GM21825 (cell line): ENCODE measurements at regions not wholly inside any gene's neighbourhood (a gene's known extent, or its start where the extent isn't known, plus 50 kb on each side); places are given as distances from the start of the nearest gene placed in this dataset.

Experiments used
- ATAC-seq: cut with Tn5 transposase; IDR thresholded peaks from one replicate; pipeline ENCODE4 v1.9.1; 2021; ENCODE audit warnings: mild to moderate bottlenecking, moderate library complexity; ENCODE audit not compliant: unreplicated experiment

DNA sequence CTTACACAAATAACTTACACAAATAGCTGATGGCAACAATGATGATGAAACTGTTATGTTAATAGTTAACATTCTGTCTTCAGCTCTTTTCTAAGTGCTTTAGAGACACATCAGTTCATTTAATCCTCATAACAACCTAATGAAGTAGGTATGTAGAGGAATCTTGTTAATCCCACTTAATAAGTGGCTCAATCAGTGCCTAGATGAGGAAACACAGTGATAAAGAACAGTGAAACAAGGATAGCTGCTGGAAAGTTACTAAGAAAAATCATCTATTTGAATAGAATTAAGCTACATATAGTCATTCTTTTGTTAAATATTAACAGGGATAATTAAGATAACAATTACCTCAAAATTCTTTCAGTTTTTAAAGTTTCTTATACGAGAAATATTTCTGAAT, 487.6 kb downstream of the ARL4A start:
- no peak for ATAC-seq

DNA sequence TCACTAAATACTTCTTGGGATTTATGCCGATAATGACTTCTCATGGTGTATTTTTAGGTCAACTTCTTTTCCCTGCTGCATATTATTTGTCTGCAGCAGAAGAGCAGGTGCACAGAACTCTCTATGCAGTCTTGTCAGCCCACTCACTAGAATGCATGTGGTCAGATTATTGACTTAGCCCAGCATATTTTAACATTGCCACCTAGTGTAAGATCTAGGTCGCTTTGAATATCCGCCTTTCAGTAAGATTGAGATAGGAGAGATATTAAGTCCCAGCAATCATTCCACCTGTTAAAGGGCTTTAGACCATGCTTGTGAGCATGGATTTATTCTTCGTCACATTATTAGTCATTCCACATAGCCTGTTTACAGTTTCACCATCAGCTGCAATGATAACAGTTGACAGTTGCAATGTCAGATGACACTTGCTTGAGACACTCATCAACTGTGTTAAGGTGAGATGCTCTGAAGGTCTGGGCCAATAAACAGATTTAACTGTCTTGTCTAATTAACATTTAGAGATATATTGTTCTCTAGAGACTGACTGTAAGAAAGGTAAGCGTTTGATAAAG, 491.7 kb downstream of the ARL4A start:
- ATAC-seq = no peak

DNA sequence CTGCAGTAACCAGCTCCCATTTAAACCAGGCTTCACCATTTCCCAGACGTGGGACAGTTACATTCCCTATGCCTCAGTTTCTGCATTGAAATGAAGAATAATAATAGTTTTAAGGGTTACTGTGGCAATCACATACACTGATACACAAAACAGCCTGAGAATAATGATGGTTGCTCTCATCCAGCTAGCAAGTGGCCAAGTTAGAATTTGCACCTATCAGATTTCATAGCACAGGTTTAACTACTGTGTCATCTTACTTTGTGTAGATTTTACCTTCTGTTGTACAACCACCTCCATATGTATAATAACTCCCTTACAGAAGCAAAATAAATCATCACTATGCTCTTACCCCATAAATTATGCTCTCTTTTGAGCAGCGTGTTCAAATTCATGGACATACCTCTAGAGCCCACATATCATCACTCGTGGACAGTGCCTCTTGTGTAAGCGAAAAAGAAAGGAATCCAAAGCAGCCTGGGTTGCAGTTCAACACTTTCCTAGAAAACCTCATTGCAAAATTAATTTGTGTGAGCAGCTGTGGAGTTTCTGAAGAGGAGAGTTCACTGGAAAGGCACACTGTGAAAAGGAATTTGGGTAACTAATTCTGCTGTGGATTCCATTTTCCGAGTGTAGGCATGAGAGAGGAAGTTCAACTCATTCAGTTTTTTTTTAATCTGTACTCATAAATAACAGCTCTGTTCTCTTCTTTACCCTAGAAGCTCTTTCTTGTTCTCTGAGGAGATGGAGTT, 492.5 kb downstream of the ARL4A start:
- ATAC-seq = no peak

DNA sequence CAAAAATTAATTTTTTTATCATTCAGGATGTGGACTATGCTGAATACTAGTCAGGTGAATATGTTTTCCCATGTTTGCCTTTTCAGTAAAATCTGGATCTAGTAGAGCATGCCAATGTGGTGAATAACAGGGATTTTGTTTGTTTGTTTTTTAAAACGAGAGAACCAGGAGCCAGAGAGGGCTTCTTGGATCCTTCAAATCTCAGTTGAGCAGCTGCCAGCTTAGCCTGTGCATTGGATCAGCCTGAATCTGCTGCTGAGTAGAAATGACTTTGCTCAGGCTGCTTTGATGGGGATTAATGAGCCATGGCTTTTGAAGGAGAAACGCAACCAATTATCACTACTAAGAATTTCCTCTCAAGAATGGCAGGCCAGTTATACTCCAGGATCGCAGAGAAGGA, 493.8 kb downstream of the ARL4A start:
- no peak for ATAC-seq

DNA sequence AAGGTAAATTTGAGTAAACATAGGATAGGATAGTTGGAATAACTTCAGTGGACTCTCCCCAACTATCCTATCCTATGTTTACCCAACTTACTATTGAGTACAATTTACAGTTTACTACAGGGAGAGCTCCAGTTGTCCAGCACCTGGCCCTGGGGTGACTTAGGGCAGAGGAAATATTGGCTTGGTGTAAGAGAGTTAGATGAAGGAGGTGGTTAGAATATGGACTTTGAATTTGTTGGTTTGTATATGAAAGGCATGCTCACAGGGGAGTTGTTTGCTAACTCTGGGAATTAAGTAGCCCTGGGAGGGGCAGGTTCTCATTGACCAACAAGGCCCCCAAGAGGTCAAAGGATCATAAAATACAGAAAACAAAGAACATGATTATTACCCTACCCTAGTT, 497.7 kb downstream of the ARL4A start:
- no peak for ATAC-seq

DNA sequence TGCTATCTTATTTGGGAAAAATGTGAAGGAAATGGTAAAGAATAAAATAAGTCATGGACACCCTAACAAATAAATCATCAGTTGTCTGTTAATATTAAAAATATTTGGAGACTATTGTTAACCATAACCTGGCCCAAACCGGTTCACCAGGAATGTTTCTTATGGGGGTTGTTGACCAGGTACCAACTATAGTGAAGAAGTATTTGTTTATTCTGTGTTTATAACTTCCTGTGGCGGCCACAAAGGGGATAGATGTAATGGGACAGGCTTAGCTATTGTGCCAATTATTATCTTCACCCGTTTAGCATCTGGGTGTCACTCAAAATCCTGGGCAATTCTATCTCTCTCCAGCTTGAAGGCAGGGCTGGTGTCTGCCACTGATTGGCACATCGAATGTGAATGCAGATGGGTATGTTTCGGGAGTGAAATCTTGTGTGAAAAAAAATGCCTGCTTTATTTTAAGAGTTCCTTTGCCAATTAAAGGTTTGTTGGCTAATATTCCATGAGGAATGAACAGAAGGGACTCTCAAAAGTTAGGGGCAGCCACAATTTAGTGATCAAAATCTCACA, 500.9 kb downstream of the ARL4A start:
- no peak for ATAC-seq

DNA sequence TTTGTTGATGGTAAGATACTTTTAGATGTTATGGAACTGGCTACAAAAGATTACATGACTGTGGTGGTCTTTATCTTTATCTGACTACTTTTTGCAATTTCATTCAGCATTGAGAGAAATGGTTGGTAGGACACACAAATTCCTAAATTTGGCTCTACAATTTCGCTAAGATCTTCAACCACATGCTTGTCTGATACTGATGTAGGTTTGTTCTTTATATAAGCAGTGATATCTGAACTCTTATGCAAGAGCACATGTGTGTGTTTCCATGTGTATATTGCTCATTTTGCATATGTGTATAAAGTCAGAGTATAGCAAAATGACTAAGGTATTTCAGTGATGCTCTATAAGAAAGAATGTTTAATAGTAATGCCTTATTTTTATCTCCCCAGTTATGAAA, 501.5 kb downstream of the ARL4A start:
- ATAC-seq = no peak

DNA sequence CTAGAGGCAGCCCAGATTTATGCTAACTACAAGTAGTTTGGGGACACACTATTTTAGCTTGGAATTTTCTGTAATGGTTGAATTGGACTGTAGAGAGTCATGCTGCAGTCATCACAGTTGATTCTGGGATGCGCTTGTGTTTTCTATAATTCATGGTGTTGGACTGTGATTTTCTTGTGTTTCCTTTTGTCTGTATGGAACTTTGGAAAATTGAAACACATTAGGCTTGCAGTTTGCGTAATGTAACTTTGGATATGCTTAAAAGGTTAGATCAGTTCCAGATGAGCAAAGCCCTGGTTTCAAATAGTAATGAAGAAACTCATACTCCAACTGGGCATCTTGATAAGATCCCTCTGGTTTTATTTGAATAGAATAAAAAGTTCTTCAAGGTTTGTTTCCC, 502.2 kb downstream of the ARL4A start:
- ATAC-seq = no peak

DNA sequence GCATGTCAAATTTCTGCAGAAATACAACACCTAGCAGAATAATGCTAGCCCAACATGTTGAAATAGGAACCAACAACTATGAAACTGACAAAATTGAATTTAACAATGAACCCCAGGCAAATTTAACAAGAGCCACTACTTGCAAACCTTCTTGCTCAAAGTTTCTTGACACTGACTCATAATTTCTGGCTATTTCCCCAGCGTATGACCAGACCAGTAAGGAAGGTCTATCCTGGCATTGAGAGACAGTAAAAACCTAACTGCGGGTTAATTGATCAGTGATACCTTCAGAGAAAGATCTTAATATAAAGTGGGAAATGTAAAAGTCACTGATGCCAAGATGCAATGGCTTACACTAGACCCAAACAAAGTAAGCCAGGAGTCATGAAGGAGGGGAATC, 510.1 kb downstream of the ARL4A start:
- ATAC-seq = no peak

DNA sequence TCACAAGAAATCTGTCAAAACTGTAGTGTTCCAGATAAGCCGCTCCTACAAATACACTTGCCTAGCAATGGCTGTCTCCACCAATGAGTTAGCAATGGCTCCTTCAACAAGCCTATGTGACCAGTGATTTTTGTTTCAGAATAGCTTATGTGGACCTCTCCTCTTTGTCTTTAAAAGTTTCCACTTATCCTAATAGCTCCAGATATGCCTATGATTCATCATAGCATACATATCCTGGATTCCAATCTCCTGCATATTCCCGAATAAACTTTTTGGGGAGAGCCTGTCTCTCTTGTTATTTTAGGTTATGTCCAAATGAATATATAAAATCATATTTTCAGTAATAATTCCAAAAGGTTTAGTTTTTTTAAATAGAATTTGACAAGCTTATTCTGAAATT, 510.6 kb downstream of the ARL4A start:
- ATAC-seq = no peak

DNA sequence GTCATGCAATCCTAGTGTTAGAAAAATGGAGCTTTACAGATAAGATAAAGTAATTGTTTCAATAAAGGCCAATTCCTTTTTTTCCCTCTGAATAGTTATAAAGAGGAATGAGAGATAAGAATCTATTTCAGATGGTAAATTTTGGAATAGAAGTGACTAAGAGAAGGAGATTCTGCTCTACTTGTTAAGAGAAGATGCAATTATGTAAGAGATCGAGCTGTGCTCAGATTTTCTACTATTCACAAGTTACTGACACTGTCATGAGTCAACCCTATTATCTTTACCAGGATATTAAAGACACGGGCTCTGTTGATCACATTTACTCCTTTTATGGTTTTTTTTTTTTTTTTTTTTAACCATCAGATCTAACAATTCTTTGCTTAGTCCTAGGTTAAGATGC, 511.3 kb downstream of the ARL4A start:
- no peak for ATAC-seq

DNA sequence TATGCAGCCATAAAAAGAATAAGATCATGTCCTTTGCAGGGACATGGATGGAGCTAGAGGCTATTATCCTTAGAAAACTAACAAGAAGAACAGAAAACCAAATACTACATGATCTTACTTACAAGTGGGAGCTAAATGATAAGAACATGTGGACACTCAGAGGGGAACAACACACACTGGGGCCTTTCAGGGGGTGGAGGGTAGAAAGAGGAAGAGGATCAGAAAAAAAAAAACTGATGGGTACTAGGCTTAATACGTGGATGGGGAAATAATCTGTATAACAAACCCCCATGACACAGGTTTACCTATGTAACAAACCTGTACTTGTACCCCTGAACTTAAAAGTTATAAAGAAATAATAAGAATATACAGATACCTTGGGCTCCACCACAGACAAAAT, 514.2 kb downstream of the ARL4A start:
- ATAC-seq = no peak

DNA sequence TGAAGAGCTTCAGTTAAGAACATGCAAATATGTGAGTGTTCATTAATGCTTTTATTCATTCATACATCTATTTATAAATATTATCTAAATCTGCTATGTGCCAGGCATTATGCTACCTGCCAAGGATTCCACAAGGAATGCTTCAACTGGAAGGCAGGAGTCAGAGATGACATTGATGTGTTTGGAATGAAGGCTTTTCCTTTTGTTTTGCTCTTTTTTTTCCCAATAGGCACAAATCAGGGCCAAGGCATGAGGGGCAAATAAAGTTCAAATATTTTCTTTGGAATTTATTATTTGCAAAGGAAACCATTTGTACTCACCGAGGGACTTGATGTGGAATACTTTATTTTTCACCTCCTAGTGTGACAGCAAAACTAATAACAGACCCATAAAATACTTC, 530.3 kb downstream of the ARL4A start:
- no peak for ATAC-seq

DNA sequence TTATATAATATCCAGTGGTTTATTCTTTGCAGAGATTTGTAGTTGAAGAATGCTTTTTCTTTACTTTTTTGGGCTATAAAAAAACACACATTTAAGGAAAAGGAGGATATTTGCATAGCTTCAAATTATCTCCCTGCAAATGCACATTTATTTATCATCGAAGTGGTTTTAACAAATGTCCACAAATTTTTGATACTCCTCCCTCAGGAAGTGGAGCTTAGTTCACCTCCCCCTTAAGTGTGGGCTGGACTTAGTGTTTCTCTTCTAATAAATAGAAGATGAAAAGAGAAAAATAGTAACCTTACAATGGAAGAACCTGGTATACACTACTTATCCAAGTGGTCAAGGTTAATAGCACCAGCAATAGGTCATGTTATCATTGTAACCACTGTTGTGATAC, 537.6 kb downstream of the ARL4A start:
- no peak for ATAC-seq

DNA sequence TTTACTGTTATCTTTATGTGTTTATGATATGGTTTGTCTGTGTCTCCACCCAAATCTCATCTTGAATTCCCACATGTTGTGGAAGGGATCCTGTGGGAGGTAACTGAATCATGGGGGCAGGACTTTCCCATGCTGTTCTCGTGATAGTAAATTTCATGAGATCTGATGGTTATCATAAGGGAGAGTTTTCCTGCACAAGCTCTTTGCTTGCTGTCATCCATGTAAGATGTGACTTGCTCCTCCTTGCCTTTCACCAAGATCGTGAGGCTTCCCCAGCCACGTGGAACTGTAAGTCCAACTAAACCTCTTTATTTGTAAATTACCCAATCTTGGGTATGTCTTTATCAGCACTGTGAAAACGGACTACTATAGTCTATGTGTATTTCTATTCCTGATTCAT, 539.0 kb downstream of the ARL4A start:
- no peak for ATAC-seq

DNA sequence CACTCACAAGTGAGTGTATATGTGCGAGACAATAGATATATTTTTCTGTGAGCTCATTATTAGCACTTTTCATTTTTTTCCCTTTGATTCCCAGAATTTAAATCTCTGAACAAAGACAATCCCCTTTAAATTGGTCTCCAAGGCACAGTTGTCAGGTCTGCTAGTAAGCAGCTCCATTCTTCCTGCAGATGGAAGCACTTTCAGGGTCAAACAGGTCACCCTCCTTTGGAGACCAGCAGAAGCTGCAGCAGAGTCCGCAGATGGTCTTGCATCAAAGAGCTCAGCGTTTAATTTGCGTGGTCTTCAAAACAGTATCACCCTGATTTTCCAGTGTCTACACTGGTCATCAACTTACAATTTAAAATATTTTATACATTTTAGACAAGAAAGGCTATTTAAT, 543.8 kb downstream of the ARL4A start:
- no peak for ATAC-seq

DNA sequence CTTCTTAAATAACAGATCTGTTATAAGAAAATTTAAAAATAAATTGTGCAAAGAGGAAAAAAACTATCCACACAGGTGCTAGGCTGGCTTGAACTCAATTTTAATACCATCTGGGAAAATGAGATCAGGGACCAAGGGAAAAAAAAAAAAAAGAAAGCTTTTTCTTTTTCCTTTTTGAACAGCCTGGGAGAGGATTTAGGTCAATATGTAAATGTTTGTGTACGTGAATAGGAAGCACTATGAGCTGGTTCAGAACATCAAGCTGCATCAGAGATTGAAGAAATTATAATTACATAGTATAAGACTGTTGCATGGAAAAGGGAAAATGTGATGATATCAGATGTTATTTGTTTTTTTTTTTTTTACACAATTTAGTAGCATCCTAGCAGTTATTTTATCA, 548.0 kb downstream of the ARL4A start:
- ATAC-seq = no peak

DNA sequence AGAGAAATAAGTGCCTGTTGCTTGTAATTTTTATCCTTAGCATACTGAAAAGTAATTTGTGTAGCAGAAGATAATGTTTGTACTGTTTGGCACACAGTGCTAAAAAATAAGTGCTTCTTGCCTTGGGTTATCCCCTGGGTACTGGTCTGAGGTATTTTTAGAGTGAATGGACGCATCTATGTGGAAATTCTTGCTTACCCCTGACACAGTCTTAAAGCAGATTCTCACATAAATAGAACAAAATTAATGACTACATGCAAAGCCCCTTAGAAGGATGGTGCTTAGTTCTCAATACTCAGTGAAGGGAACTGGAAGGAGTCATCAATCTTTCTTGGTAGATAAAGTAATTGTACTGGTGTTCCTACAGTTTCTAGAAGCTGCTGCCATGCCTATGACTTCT, 548.6 kb downstream of the ARL4A start:
- ATAC-seq = no peak

DNA sequence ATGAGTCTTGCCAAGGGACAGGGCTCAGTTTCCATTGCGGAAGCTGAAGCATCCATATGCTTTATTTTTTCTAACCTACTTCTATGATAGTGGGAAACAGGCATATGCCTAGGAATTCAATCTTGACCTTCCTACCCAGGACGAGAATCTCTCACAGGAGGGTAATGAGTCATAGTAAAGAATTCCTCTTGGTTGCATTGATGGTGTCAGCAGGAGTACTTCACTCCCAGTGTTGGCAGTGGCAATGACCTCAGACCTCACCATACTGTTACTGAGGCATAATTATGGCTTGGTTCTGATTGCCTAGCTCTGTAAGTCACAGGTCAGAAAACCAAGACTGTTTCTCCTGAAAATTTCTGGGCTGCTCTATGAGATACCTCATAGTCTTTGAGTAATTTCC, 552.9 kb downstream of the ARL4A start:
- ATAC-seq = no peak

DNA sequence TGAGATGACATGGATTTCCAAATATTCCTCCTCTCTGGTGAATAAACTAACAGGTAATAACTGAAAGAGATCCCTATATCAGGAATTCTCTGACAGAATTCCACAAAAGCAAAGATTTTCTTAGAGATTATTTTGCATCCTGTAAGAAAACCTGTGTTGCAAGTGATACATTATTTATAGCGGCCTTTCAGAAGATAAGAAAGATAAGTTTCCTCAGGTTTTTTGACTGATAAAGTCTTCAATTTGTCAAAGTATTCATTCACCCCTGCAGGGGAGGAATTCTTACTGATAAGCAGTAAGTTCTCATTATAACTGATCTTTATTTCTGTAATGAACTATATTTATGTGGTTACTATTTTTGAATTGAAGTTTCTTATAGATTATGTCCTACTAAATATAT, 554.0 kb downstream of the ARL4A start:
- ATAC-seq = no peak

DNA sequence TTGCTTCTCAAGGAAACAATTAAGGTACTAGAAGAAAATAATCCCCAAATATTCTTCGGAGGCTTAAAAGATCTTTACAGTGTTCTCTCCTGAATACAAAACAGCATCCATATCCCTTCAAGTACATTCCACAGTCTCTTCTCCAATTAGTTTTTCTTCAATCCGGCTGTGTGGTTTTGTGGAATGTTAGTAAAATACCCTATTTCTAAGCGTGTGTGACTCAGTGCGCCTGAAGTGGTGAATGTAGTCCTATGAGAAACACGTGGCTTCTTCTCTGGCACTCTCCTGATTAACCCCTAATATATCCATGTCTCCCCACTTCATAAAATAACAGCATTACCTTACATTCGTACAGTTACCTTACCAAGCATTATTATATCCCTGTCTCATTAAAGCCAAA, 570.2 kb downstream of the ARL4A start:
- no peak for ATAC-seq

DNA sequence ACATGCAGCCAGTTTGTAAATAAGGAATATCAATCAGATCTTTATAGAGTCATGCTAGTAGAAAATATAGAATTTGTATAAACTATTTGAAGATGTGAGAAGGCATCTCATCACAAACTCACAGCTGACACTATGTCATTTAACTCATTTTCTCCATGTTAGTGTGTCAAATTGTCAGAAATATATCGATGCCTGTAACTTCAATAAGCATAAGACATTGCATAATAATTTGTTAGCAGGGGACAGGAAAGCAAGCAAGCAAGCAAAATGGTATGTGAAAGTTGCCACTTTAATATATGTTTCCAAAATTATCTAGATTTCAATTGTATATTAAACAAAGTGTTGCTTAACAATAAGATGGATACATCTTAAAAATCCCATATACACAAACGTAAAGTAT, 571.0 kb downstream of the ARL4A start:
- no peak for ATAC-seq

DNA sequence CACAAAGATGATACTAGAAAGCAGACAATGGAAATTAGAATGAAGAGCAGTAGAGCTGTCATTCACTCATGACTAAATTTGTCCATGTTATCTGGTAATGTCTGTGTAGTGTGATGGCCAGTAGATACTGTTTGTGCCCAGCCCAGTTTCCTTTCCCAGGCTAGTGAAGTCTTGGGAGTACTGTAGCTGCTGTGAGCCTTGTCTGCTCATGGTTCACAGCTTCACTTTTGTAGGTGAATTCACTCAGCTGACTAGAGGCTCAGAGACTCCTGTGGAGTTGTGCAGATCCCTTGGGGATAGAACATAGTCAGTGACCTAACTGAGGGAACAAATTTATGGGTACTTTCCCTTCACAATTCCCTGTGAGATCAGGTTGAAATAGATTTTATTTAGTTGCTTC, 572.5 kb downstream of the ARL4A start:
- ATAC-seq = no peak
